ENCODE measurements at regions not wholly inside any gene's neighbourhood (a gene's known extent, or its start where the extent isn't known, plus 50 kb on each side); places are given as distances from the start of the nearest gene placed in this dataset.

DNA sequence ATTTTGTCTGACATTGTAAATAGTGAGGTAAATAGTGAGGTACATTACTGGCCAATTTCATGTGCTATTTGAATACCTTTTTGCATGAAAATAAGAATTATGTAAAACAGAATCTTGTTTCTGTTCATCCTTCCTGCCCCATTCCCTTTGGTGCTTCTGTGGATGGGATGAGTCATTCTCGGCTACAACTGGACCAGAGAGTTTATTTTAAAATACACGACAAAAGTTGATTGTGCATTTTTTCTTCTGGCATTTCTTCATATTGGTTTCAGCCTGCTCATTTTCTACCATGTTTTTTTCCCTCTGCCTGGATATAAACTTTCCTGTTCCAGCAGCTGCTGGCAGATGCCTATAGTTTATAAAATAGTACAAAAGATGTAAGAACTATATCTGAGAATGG lies 107.5 kb downstream of the CYSLTR2 start:
- in situ Hi-C loops (cut with MboI; ENCODE audit: low sequenced_read_pairs) = loop anchor here (10.0 kb wide), 1 partner anchor 166 kb away; no protein-coding TSS in a partner anchor

DNA sequence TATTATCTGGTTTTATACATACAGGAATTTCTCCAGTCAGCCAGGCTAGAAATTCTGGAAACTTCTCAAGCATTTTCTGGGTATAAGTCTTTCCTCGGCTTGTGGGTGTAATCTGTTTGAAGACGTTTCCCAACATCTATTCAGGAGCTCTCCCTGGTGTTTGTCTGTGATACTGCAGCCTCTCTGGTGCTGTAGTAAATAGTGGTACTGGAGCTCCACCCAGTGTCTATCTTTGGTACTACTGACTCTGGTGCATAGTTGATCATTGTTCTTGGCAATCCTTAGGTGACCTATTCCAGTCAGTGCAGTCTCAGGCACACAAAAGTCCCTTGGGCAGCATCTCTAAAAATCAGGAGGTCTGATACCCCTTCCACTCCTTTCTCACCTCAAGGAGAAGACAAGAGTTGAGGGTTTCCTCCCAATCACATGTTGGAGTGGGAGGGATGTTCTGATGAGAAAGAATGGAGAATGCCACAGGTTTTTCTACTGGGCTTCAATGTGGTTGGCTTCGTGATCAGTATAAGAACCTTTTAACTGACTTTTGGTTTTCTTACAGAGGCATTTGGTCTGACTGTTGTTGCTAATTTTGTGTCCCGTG lies 115.5 kb downstream of the CYSLTR2 start:
- in situ Hi-C loops (cut with MboI; ENCODE audit: low sequenced_read_pairs) = loop anchor here (10.0 kb wide), 1 partner anchor 174 kb away; no protein-coding TSS in a partner anchor

DNA sequence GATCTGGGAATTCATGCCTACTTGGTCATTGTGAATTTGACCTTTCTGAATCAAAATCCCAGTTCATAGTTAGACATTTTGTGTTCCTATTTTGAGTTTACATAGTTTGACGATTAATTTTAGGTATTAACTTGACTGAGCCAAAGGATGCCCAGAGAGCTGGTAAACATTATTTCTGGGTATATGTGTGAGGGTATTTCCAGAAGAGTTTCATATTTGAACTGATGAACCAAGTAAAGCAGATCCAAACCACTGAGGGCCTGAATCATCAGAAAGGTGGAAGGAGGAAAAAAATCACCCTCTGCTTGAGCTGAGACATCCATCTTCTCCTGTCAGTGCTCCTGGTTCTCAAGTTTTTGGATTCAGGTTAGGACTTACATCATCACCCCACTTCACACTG lies 116.6 kb downstream of the CYSLTR2 start:
- in situ Hi-C loops (cut with MboI; ENCODE audit: low sequenced_read_pairs) = no loop called here

DNA sequence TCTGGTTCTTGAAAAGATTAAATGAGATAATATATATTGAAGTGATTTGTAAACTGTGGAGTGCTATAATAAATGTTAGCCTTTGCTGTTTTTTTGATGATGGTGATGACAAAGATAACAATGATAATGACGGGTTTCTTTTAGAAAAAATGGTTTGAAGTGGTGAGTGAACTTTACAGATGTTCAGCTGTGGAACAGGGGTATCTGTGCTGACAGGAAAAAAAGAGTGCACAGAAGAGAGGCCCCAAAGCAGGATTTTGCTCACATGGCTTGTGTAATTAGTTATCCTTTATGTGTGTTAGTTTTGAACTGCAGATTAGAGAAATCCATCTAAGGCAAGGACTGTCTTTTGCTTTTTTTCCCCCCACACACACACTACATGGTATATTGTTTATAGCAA lies 119.2 kb downstream of the CYSLTR2 start:
- in situ Hi-C loops (cut with MboI; ENCODE audit: low sequenced_read_pairs) = no loop called here

DNA sequence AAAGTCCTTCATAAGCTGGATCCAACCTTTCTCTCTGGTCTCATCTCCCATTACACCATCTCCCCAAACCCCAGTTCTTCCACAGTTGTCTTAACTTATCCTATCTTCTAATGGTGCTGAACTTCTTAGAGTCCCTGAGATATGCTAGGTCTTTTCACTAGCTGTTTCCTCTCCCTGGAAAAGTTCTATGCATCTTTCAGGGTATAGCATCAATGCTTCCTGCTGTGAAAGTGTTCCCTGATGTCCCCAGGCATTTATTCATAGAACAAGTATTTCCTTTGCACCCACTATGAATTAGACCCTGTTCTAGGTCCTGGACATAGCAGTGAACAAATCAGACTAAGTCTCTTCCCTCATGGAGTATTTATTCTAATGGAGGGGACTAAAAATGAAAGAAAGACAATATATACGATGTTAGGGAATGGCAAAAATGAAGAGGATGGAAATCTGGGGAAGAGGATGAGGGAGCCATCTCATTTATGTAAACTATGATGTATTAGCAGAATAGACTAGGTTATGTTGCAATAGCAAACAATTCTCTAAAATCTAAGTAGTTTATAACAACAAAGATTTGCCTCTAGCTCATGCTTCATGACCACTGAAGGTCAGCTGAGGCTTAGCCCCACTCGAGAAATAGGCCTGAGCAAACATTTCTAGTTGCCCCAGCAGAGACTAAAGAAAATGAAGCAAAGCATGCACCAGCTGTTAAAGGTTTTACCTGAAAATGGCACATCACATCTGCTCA lies 120.0 kb downstream of the CYSLTR2 start:
- in situ Hi-C loops (cut with MboI; ENCODE audit: low sequenced_read_pairs) = no loop called here

DNA sequence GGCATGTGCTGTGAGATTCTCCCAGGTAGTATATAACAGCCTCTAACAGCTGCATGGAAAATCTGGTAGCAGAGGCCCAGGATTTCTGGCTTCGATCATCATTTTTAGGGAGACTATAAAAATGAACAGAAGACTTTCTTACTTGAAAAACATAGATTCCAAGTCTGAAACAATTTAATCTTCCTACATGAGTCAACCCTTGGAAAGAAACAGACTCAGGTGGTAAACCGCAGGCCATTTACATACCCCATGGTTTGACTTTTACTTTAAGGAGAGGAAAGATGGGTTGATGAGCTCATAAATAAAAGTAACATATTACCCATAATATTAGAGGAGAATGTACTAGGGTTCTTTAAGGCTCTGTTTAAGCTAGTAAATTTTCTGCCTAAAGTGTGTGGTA lies 121.6 kb downstream of the CYSLTR2 start:
- in situ Hi-C loops (cut with MboI; ENCODE audit: low sequenced_read_pairs) = no loop called here

DNA sequence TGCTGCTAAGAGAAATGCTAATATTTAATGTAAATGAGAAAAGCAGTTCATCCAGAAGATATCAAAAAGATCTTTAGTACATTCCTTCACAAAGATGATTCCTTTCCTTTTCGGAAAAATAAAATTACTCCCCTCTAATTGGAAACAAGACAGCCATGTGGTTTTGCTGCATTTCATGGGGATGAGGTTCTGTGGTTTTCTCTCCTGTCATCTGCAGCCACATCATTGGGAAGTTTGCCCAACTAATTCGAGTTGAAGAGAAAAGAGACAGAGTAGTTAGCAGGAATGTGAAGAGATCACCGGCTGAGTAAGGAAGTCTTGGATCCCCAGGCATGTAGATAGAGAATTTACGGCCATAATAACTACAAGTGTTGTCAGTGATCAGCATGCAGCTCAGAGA lies 122.1 kb downstream of the CYSLTR2 start:
- in situ Hi-C loops (cut with MboI; ENCODE audit: low sequenced_read_pairs) = no loop called here

DNA sequence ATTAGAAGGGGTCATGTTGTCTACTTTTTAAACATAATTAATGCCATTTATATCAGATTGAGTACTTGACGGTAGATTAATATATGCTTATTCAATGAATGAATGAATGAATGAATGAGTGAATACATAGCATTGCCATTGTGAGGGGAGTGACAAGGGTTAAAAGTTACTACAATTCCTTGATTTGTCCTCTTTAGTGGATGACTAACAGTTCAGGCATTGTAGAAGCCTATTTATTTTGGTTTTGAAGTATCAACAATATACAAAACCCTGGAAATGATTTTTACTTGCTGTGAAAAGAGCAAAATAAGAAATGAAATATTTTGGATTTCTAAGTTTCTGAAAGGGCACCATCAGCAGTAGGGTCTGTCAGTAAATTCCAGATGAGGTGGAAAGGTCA lies 122.7 kb downstream of the CYSLTR2 start:
- in situ Hi-C loops (cut with MboI; ENCODE audit: low sequenced_read_pairs) = no loop called here

DNA sequence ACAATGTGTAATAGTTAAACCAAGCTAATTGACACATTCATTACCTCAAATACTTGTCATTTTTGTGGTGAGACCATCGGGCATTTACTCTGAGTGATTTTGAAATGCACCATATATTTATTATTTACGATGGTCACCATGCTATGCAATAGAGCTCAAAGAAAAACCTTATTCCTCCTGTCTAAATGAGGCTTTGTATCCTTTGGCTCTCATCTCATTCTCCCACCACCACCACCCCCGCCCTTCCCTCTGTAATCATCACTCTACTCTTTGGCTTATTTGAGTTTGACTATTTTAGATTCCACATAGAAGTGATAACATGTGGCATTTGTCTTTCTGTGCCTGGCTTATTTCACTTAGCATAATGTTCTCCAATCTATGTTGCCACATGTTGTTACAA lies 124.9 kb downstream of the CYSLTR2 start:
- in situ Hi-C loops (cut with MboI; ENCODE audit: low sequenced_read_pairs) = no loop called here

DNA sequence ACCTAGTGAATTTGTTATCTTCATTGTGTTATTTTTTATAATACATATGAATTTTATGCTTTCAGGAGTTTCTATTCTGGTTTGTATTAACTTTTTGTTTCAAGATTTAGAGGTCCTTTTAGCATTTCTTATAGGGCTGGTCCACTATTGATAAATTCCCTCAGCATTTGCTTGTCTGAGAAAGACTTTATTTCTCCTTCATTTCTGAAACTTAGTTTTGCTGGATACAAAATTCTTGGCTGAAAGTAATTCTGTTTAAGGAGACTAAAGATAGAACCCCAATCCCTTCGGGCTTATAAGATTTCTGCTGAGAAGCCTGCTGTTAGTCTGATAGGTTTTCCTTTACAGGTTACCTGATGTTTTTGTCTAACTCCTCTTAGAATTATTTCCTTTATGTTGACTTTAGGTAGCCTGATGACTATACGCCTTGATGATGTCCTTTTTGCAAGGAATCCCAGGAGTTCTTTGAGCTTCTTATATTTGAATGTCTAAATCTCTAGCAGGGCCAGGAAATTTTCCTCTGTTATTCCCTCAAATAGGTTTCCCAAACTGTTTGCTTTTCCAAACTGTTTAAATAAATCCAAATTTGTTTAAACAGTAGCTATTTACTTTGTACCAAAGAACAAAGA lies 127.1 kb downstream of the CYSLTR2 start:
- in situ Hi-C loops (cut with MboI; ENCODE audit: low sequenced_read_pairs) = no loop called here

DNA sequence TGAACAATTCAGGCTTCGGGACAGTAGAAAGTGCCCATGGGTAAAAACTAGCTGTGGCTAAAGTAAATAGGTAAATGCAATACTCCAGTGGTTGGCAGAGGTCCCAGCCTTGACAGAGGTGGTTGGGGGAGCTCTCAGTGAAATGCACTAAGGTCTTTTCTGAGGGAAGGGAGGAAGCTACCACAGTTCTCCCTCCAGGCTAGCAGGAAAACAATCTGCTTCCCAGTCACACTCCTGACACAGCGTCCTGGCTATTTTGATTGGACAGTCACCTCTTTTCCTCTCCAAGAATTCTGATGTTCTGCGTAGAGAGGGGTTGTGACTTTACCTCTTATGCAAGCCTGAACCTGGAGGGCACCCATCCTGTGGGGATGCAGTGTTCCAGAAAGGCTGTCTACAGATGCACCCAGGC lies 128.7 kb downstream of the CYSLTR2 start:
- in situ Hi-C loops (cut with MboI; ENCODE audit: low sequenced_read_pairs) = no loop called here

DNA sequence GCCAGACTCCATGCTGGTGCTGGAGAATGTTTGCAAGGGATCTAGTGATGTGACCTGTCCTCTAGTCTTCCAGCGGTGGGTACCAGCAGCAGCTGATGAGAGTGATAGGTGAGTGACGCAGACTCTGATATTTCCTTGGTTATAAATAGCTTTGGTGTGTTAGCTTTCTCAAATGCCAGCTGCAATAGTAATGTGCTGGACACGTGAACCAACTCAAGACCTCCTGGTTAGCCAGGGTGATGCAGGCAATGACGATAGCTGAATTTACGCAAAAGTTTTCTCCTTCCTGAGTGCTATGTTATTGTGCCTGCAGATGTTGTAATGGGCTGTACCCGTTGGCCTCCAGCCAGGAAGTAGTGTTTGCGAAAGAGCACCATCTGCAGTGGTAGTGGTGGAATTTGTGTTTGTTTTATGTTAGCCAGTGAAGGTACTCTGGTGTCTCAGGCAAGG lies 129.5 kb downstream of the CYSLTR2 start:
- in situ Hi-C loops (cut with MboI; ENCODE audit: low sequenced_read_pairs) = no loop called here

DNA sequence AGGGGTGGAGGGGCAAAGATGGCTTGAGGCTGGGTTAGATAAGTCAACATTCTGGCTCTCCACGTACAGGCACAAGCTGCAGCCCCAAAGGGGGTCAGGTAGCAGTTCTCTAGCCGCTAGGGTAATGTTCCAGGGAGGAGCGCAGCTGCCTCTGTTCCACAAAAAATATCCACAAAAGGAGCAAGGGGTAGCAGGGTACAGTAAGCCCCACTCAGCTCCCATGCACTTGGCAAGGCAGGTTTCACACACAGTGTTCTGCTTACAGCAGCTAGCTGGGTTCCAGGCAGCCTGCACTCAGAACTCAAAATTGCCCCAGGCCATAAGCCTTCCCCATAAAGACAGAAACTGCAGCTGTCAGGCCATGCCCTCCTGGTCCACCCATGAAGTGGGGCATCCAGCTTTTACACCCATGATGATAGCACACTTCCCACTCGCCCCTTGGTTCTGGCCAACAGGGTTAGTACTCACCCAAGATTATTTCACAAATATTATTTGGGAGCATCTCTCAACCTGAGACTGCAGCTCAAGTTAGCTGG lies 130.0 kb downstream of the CYSLTR2 start:
- in situ Hi-C loops (cut with MboI; ENCODE audit: low sequenced_read_pairs) = no loop called here

DNA sequence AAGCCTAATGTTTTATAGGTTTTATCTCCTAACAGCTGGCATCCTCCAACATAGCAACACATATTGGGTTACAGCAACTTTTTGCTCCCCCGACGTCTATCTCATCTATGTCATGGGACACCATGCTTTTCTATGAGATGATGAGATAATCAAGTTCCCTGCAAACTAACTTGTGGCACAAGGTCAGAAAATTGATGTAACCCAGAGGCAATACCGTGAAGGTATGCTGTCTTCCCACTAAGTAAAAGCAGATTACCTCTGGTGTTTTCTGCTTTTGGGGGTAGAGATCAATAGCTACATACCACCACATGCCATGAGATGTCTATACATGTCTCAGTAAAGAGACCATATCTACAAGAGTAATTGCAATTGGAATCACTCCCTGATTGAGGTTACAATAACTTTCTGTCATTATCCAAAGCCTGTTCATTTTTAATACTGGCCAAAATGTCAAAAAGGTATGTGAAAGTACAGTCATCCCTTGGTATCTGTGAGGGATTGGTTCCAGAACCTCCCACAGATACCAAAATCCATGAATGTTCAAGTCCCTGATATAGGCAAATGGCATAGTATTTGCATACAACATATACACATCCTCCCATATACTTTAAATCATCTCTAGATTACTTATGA lies 131.3 kb downstream of the CYSLTR2 start:
- in situ Hi-C loops (cut with MboI; ENCODE audit: low sequenced_read_pairs) = no loop called here

DNA sequence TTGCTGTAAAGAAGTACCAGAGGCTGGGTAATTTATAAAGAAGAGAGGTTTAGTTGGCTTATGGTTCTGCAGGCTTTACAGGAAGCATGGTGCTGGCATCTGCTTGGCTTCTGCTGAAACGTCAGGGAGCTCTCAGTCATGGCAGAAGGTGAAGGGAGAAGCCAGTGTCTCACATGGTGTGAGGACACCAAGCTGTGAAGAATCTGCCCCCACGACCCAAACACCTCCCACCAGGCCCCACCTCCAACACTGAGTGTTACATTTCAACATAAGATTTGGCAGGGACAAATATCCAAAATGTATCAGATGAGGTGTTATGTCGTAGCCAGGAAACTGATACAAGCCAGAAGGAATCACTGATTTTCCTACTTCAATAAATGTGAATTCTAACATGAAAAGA lies 136.5 kb downstream of the CYSLTR2 start:
- in situ Hi-C loops (cut with MboI; ENCODE audit: low sequenced_read_pairs) = no loop called here

DNA sequence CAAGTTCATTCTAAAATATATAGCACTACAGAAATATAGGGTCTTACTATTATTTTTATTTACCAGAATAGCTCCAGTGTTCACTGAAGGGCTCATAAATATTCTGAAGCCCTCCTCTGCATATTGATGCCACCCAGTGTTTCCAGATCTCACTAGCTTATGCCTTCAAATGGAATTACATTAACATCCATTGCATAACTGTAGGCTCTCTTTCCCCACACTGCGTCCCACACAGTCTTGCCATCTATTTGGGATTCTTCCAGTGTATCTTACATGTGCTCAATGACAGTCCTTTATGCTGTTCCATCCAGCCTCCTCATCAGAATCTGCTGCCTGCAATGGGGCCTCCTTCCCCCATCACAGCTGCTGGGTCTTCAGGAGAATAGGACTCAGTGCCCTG lies 137.2 kb downstream of the CYSLTR2 start:
- in situ Hi-C loops (cut with MboI; ENCODE audit: low sequenced_read_pairs) = no loop called here

DNA sequence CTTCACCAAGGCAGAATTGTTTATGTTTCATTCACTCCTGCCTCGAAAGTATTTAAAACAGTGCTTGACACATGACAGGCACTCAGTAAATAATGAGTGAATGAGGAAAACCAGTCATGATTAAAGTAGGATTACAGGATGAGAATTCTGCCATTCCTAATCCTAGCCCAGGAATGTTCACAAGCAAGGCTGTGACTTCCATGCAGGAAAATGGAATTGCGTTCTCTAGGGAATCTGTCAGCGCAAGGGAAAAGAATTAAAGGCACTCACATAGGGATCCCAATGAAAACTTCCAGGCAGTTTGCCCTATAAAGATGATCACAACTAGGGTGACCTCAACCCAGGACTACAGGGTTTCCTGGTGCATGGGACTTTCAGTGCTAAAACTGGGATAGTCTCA lies 143.4 kb downstream of the CYSLTR2 start:
- in situ Hi-C loops (cut with MboI; ENCODE audit: low sequenced_read_pairs) = no loop called here

DNA sequence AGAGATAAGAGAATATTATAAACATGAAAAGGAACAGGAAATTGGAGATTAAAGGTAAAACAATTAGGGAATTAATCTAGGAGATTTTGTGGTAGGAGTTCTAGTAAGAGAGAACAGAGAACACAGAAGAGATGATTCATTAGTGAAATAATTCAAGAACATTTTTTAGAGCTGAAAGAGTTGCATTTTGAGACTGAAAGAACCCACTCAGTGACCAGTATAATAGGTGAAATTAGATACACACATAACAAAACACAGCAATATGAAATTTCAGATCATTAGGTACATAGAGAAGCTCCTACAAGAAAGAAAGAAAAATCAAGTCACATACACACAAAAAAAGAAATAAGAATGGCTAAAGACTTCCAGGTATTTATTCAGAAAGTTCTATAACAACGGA lies 144.0 kb downstream of the CYSLTR2 start:
- in situ Hi-C loops (cut with MboI; ENCODE audit: low sequenced_read_pairs) = no loop called here

DNA sequence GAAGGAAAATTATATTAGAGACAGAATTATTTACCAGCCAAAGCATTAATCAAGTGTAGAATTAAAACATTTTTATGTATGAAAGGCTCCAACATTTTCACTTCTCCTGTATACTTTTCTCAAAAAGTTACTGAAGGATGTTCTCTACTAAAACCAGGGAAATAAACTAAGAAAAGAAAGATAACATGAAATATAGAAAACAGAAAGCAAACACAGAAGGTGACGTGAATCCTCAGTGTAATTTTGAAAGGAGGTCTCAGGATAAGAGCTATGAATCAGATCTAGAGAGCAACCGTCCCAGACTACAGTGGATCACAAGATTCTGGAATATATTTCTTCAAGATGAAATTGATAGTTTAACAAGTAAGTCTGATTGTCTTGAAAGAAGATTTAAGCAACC lies 144.5 kb downstream of the CYSLTR2 start:
- in situ Hi-C loops (cut with MboI; ENCODE audit: low sequenced_read_pairs) = no loop called here

DNA sequence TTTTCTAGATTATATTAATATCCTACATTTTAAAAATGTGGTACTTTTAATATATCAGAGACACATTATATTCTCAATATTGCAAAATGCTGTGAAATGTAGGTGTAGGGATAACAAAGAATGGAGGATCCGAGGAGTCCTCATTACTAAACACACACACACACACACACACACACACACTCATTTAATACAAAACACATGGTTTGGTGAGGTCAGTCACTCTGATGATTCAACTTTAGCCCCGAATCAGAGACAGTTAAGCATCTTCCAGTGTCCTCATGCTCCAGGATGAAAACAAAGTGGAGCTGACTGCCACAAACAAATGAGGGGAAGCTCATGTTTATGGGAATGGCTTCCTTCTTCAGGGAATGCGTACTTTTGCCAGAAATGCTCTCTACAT lies 147.5 kb downstream of the CYSLTR2 start:
- in situ Hi-C loops (cut with MboI; ENCODE audit: low sequenced_read_pairs) = no loop called here

DNA sequence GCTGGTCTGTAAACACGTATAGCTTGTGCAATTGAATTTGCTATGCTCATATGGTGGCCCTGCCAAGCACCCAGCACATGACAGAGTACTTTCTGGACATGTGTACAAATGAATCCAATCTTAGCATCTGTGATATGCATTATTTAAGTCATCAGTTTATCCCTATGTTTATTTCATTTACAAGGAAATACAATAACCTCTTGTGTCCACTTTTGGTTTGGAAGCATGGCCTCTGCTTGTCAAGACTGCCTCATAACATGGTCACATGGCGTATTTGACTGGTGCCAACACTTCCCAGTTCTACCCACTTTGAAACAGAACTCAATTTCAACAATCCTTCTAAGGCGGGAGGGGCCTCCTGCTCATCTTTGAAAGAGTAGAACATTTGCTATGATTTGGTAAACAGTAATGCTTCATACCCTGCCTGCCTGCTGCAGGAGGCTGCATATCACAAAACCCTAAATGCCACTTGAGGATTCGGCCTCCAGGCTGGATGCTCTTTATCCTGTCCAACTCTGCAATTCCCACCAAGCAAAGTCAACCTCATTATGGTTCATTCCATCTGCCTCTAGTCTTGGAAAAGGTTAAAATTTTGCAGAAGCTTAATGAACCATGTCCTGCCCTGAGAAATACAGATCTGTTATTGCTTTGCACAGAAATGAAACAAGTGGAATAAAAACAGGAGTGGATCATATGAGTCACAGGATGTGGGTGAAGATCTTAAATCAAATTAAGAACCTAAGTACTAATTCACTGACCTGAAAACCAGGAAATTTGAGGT lies 151.3 kb downstream of the CYSLTR2 start:
- in situ Hi-C loops (cut with MboI; ENCODE audit: low sequenced_read_pairs) = no loop called here

Data from HL-60/S4 treated with phorbol 12-myristate 13-acetate at 8.2 ng/mL for 4 days and 3 days (cell line).